Natural killer cell (primary cell): ENCODE measurements at regions not wholly inside any gene's neighbourhood (a gene's known extent, or its start where the extent isn't known, plus 50 kb on each side); places are given as distances from the start of the nearest gene placed in this dataset.

Experiments used
- ATAC-seq, 3 donors: fragments of 150-1000 bp in 2 of 3; fragments of 200-7000 bp in 1 of 3; cut with Tn5 transposase; 1 replicate in 1 of 3; 2 replicates in 2 of 3; pipeline ENCODE4 v1.10.0; 2021; ENCODE audit warnings: mild to moderate bottlenecking in 2 of 3, moderate library complexity in 2 of 3
- DNase-seq, 2 donors: peaks; one replicate each; pipeline versions ENCODE4 v3.0.0 to v3.0.0-alpha.2; 2013 to 2021; ENCODE audit warnings: mixed read lengths in 1 of 2
- H3K27ac ChIP-seq: one replicate; pipeline ENCODE4 v1.5.1; 2013; ENCODE audit warnings: mild to moderate bottlenecking, low read length
- H3K27me3 ChIP-seq: one replicate; pipeline ENCODE4 v1.6.1; 2013; ENCODE audit warnings: low read length; ENCODE audit not compliant: control insufficient read depth, insufficient read depth
- H3K36me3 ChIP-seq: one replicate; pipeline ENCODE4 v1.6.1; 2013; ENCODE audit warnings: low read length; ENCODE audit not compliant: control insufficient read depth, insufficient read depth
- H3K4me1 ChIP-seq: one replicate; pipeline ENCODE4 v1.6.1; 2013; ENCODE audit warnings: low read length; ENCODE audit not compliant: control insufficient read depth, insufficient read depth
- H3K4me3 ChIP-seq: one replicate; pipeline ENCODE4 v1.5.1; 2013; ENCODE audit warnings: low read length
- H3K9me3 ChIP-seq: one replicate; pipeline ENCODE4 v1.6.1; 2013; ENCODE audit warnings: low read length; ENCODE audit not compliant: control insufficient read depth, insufficient read depth
- H3K27ac Mint-ChIP-seq, 2 donors: one replicate each; pipeline ENCODE4 v1.8.0; 2022; ENCODE audit warnings: mild to moderate bottlenecking in 2 of 2, mixed read lengths in 2 of 2, moderate library complexity in 1 of 2
- H3K27me3 Mint-ChIP-seq, 2 donors: one replicate each; pipeline ENCODE4 v1.8.0; 2022; ENCODE audit warnings: low read depth in 2 of 2, mixed read lengths in 2 of 2
- H3K36me3 Mint-ChIP-seq: one replicate; pipeline ENCODE4 v1.8.0; 2022; ENCODE audit warnings: mixed read lengths
- H3K4me1 Mint-ChIP-seq, 2 donors: one replicate each; pipeline ENCODE4 v1.8.0; 2022; ENCODE audit warnings: mixed read lengths in 2 of 2
- H3K4me3 Mint-ChIP-seq: one replicate; pipeline ENCODE4 v1.8.0; 2022; ENCODE audit warnings: mild to moderate bottlenecking, moderate library complexity, mixed read lengths
- H3K9me3 Mint-ChIP-seq, 2 donors: one replicate each; pipeline ENCODE4 v1.8.0; 2022; ENCODE audit warnings: mixed read lengths in 2 of 2
- WGBS: methylation state at CpG from one replicate; pipeline ENCODE4 v1.1.7; 2013; ENCODE audit warnings: missing lambda C conversion rate; ENCODE audit not compliant: insufficient coverage; 5-methylcytosine and 5-hydroxymethylcytosine counted together
- intact Hi-C: fragments of 100-400 bp; cut with micrococcal nuclease; formaldehyde crosslinking; loops from one replicate; pipeline ENCODE4 v1.14.2; 2022
- TF ChIP-seq, protein P1 (sequence below): fragments of 200-600 bp; IDR thresholded peaks from one replicate; pipeline ENCODE4 v1.8.0; 2022; ENCODE audit warnings: antibody characterized with exemption

DNA sequence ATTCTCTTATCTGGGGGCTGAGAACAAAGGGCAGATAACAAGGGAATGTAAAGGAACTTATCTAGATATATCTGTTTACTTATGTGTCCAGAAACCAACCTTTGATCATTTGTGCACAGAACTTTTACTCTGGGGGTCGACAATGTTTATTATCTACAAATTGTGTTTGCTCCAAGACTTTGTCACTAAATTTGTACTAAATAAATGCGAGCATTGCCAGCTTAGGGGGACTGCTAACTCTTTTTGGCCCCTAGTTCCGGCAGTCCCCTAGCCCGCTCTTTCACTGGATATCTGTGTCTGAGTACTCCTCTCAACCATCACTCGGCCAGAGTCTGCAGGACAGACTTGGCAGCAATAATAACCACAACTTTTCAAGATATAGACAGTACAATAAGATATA, 88.2 kb downstream of the FSCB start:
- H3K4me1 ChIP-seq: no peaks in the 10 kb centered on the region
- WGBS: 87% methylated on average over 5 of the region's 5 CpGs
- Mint-ChIP-seq H3K27ac (no peak overlapping the region), H3K9me3 (peaks cover 19 to 31% of the 10 kb centered on the region in 2 donors), H3K4me3 (no peak overlapping the region), H3K36me3 (peaks cover 13% of the 10 kb centered on the region), H3K4me1 (no peaks in the 10 kb centered on the region), H3K27me3 (no peaks in the 10 kb centered on the region)
- DNase-seq: no peak
- H3K27ac ChIP-seq: no peak overlapping the region
- TF ChIP-seq, protein P1, sequence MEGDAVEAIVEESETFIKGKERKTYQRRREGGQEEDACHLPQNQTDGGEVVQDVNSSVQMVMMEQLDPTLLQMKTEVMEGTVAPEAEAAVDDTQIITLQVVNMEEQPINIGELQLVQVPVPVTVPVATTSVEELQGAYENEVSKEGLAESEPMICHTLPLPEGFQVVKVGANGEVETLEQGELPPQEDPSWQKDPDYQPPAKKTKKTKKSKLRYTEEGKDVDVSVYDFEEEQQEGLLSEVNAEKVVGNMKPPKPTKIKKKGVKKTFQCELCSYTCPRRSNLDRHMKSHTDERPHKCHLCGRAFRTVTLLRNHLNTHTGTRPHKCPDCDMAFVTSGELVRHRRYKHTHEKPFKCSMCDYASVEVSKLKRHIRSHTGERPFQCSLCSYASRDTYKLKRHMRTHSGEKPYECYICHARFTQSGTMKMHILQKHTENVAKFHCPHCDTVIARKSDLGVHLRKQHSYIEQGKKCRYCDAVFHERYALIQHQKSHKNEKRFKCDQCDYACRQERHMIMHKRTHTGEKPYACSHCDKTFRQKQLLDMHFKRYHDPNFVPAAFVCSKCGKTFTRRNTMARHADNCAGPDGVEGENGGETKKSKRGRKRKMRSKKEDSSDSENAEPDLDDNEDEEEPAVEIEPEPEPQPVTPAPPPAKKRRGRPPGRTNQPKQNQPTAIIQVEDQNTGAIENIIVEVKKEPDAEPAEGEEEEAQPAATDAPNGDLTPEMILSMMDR: no peak
- intact Hi-C loops: no loop called here
- H3K4me3 ChIP-seq: no peak overlapping the region
- H3K27me3 ChIP-seq: no peaks in the 10 kb centered on the region
- H3K9me3 ChIP-seq: no peaks in the 10 kb centered on the region
- ATAC-seq: no peak
- H3K36me3 ChIP-seq: no peaks in the 10 kb centered on the region

DNA sequence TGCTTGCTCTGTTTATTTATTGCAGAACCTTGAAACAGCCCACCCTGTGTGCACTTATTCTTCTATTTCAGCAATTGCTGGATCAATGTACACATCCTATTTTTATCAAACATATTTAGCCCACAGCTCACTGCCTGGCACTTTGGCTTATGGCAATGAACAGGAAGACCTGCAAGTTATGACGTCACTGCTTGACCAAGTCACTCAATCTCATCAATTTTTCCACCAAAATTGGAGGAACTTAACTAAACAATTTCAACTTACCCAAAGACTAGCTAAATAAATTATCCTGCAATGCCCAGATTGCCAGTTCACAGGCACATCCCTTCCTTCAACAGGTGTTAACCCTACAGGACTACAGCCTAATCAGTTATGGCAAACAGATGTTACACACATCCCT, 89.3 kb downstream of the FSCB start:
- Mint-ChIP-seq H3K4me3 (no peak overlapping the region), H3K36me3 (peaks cover 13% of the 10 kb centered on the region), H3K27me3 (no peaks in the 10 kb centered on the region), H3K4me1 (no peaks in the 10 kb centered on the region), H3K9me3 (peaks cover 21 to 28% of the 10 kb centered on the region in 2 donors), H3K27ac (no peak overlapping the region)
- intact Hi-C loops: no loop called here
- no peak for ATAC-seq
- no peak for DNase-seq
- no peaks in the 10 kb centered on the region for H3K27me3 ChIP-seq
- no peak overlapping the region for H3K27ac ChIP-seq
- no peak overlapping the region for H3K4me3 ChIP-seq
- TF ChIP-seq, protein P1: no peak
- H3K4me1 ChIP-seq: no peaks in the 10 kb centered on the region
- no peaks in the 10 kb centered on the region for H3K9me3 ChIP-seq
- H3K36me3 ChIP-seq: no peaks in the 10 kb centered on the region
- 90% methylated on average over 1 of the region's 1 CpG for WGBS

- no peak overlapping the region for H3K4me3 ChIP-seq
- DNase-seq (no peak), ATAC-seq (no peak)
- no peak overlapping the region for H3K27ac Mint-ChIP-seq
- TF ChIP-seq, protein P1: no peak
- no CpG with 5 or more reads among the region's 1 CpG for WGBS
- no peaks in the 10 kb centered on the region for H3K4me1 ChIP-seq
- H3K9me3 ChIP-seq: no peaks in the 10 kb centered on the region
- no peaks in the 10 kb centered on the region for H3K36me3 ChIP-seq
- no peak overlapping the region for H3K4me3 Mint-ChIP-seq
- no peaks in the 10 kb centered on the region for H3K4me1 Mint-ChIP-seq
- peaks cover 13% of the 10 kb centered on the region for H3K36me3 Mint-ChIP-seq
- H3K27me3 ChIP-seq: no peaks in the 10 kb centered on the region
- H3K9me3 Mint-ChIP-seq: peaks cover 18 to 22% of the 10 kb centered on the region in 2 donors
- no peaks in the 10 kb centered on the region for H3K27me3 Mint-ChIP-seq
- H3K27ac ChIP-seq: no peak overlapping the region
- intact Hi-C loops: no loop called here
Observed at GRCh38 chr14:44414646-44415045, 92.4 kb downstream of the FSCB start.

DNA sequence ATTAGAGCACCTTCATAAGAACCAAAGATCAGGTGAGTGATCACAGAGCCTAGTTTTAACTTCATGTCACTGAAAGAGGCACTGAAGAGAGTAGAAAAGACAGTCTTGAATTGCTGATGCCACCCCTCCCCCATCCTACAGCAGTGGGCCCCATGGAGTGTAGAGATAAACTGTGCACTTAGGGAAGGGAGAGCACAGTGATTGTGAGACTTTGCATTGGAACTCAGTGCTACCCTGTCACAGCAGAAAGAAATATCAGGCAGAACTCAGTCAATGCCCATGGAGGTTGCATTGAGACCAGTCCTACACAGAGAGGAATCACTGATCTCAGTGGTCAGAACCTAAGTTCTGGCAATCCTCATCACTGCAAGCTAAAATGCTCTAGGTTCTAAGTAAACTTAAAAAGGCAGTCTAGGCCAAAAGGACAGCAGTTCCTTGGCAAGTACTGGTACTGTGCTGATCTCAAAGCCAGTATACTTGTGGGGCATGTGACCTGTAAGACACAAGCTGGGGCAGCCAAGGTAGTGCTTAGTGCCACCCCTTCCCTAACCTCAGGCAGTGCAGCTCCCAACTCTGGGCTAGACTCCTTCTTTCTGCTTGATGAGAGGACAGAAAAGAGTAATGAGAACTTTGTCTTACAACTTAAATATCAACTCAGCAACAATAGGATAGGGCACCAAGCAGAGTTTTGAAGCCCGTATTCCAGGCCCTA, 94.1 kb downstream of the FSCB start:
- TF ChIP-seq, protein P1: no peak
- no peak overlapping the region for H3K27ac ChIP-seq
- peaks cover 13% of the 10 kb centered on the region in 2 donors for H3K9me3 Mint-ChIP-seq
- H3K4me1 Mint-ChIP-seq: no peaks in the 10 kb centered on the region
- no peaks in the 10 kb centered on the region for H3K27me3 ChIP-seq
- ATAC-seq (no peak), DNase-seq (no peak)
- no peaks in the 10 kb centered on the region for H3K4me1 ChIP-seq
- no peaks in the 10 kb centered on the region for H3K36me3 ChIP-seq
- no peaks in the 10 kb centered on the region for H3K9me3 ChIP-seq
- H3K27me3 Mint-ChIP-seq: no peaks in the 10 kb centered on the region
- no peak overlapping the region for H3K27ac Mint-ChIP-seq
- intact Hi-C loops: no loop called here
- 71% methylated on average over 1 of the region's 1 CpG for WGBS
- peaks cover 7% of the 10 kb centered on the region for H3K36me3 Mint-ChIP-seq
- H3K4me3 ChIP-seq: no peak overlapping the region
- H3K4me3 Mint-ChIP-seq: no peak overlapping the region
